ENCODE measurements at regions not wholly inside any gene's neighbourhood (a gene's known extent, or its start where the extent isn't known, plus 50 kb on each side); places are given as distances from the start of the nearest gene placed in this dataset.

DNA sequence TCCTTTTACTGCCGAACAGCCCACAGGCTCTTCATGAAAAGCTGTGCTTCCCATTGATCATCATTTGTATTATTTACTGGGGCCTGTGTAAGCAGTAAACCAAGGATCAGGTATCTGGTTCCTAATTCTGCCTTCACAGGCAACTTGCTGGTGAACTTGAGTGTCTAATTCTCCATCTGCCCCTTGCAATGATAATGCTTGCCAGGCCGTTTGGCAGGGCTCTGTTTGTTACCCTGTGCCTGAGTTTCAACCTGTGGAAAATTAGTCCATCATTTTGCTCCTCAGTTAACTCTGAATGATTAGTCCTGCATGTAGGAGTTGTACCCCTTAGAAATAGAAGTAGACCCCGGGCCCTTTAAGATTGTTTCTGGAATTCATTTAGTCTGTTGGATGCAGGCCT, 298.4 kb upstream of the CADM1 start:
- TF ChIP-seq, protein P1, sequence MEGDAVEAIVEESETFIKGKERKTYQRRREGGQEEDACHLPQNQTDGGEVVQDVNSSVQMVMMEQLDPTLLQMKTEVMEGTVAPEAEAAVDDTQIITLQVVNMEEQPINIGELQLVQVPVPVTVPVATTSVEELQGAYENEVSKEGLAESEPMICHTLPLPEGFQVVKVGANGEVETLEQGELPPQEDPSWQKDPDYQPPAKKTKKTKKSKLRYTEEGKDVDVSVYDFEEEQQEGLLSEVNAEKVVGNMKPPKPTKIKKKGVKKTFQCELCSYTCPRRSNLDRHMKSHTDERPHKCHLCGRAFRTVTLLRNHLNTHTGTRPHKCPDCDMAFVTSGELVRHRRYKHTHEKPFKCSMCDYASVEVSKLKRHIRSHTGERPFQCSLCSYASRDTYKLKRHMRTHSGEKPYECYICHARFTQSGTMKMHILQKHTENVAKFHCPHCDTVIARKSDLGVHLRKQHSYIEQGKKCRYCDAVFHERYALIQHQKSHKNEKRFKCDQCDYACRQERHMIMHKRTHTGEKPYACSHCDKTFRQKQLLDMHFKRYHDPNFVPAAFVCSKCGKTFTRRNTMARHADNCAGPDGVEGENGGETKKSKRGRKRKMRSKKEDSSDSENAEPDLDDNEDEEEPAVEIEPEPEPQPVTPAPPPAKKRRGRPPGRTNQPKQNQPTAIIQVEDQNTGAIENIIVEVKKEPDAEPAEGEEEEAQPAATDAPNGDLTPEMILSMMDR (IDR thresholded peaks at IDR 0.05; ENCODE audit: low read depth, low read length, missing input control) = no peak
- no peak for TF ChIP-seq MAX (IDR thresholded peaks at IDR 0.05)
- TF ChIP-seq GABPA (IDR thresholded peaks at IDR 0.05 in 1 of 2, conservative IDR thresholded peaks at IDR 0.05 in 1 of 2) = no peak
- TF ChIP-seq TAF1 (conservative IDR thresholded peaks at IDR 0.05) = no peak
- TF ChIP-seq JUND (IDR thresholded peaks at IDR 0.05) = no peak
- TF ChIP-seq ATF3 (IDR thresholded peaks at IDR 0.05) = no peak
- TF ChIP-seq, protein P2, sequence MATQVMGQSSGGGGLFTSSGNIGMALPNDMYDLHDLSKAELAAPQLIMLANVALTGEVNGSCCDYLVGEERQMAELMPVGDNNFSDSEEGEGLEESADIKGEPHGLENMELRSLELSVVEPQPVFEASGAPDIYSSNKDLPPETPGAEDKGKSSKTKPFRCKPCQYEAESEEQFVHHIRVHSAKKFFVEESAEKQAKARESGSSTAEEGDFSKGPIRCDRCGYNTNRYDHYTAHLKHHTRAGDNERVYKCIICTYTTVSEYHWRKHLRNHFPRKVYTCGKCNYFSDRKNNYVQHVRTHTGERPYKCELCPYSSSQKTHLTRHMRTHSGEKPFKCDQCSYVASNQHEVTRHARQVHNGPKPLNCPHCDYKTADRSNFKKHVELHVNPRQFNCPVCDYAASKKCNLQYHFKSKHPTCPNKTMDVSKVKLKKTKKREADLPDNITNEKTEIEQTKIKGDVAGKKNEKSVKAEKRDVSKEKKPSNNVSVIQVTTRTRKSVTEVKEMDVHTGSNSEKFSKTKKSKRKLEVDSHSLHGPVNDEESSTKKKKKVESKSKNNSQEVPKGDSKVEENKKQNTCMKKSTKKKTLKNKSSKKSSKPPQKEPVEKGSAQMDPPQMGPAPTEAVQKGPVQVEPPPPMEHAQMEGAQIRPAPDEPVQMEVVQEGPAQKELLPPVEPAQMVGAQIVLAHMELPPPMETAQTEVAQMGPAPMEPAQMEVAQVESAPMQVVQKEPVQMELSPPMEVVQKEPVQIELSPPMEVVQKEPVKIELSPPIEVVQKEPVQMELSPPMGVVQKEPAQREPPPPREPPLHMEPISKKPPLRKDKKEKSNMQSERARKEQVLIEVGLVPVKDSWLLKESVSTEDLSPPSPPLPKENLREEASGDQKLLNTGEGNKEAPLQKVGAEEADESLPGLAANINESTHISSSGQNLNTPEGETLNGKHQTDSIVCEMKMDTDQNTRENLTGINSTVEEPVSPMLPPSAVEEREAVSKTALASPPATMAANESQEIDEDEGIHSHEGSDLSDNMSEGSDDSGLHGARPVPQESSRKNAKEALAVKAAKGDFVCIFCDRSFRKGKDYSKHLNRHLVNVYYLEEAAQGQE (IDR thresholded peaks at IDR 0.05) = no peak
- no peak for TF ChIP-seq RAD21 (IDR thresholded peaks at IDR 0.05)
- no peak for TF ChIP-seq YY1 (IDR thresholded peaks at IDR 0.05)
- TF ChIP-seq NR2F2 (IDR thresholded peaks at IDR 0.05) = no peak
